ENCODE measurements at regions not wholly inside any gene's neighbourhood (a gene's known extent, or its start where the extent isn't known, plus 50 kb on each side); places are given as distances from the start of the nearest gene placed in this dataset.

GRCh38 chr7:46738796-46739195 lies 817.7 kb upstream of the IGFBP3 start:
- no peak for TF ChIP-seq CTCF (IDR thresholded peaks at IDR 0.05)
- DNase-seq (ENCODE audit: low spot score in 2 of 2) = no peak
- no peak overlapping the region for H3K27ac ChIP-seq

GRCh38 chr7:46738165-46738564 lies 817.1 kb upstream of the IGFBP3 start:
- no peak for TF ChIP-seq CTCF (IDR thresholded peaks at IDR 0.05)
- H3K4me1 ChIP-seq = peaks cover 0 to 11% of the 10 kb centered on the region in 2 donors
- H3K4me3 ChIP-seq = no peak overlapping the region
- no peak overlapping the region for H3K27ac ChIP-seq
- H3K9me3 ChIP-seq = no peaks in the 10 kb centered on the region
- DNase-seq (ENCODE audit: low spot score in 2 of 2) = no peak
- H3K27me3 ChIP-seq = no peaks in the 10 kb centered on the region
- intact Hi-C loops (cut with DNase I) = no loop called here
- no peaks in the 10 kb centered on the region for H3K36me3 ChIP-seq

More at GRCh38 chr7:46738796-46739195, 817.7 kb upstream of the IGFBP3 start:
- H3K9me3 ChIP-seq = no peaks in the 10 kb centered on the region
- intact Hi-C loops (cut with DNase I) = no loop called here
- H3K36me3 ChIP-seq = no peaks in the 10 kb centered on the region
- H3K4me1 ChIP-seq = peaks cover 0 to 11% of the 10 kb centered on the region in 2 donors
- no peaks in the 10 kb centered on the region for H3K27me3 ChIP-seq
- no peak overlapping the region for H3K4me3 ChIP-seq

DNA sequence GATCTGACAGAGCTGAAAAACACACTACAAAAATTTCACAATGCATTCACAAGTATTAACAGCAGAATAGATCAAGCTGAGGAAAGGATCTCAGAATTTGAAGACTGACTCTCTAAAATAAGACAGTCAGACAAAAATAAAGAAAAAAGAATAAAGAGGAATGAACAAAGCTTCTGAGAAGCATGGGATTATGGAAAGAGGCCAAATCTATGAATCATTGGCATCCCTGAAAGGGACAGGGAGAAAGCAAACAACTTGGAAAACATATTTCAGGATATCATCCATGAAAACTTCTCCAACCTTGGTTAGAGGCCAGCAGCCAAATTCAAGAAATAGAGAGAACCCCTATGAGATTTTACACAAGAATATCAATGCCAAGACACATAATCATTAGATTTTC lies 804.8 kb upstream of the IGFBP3 start:
- Histone ChIP-seq H3K36me3 (no peaks in the 10 kb centered on the region), H3K27me3 (no peaks in the 10 kb centered on the region), H3K9me3 (peaks cover 0 to 7% of the 10 kb centered on the region in 2 donors), H3K4me1 (no peaks in the 10 kb centered on the region), H3K27ac (no peak overlapping the region), H3K4me3 (no peak overlapping the region)
- no peak for DNase-seq (ENCODE audit: low spot score in 2 of 2)
- TF ChIP-seq CTCF (IDR thresholded peaks at IDR 0.05) = no peak
- intact Hi-C loops (cut with DNase I) = no loop called here

DNA sequence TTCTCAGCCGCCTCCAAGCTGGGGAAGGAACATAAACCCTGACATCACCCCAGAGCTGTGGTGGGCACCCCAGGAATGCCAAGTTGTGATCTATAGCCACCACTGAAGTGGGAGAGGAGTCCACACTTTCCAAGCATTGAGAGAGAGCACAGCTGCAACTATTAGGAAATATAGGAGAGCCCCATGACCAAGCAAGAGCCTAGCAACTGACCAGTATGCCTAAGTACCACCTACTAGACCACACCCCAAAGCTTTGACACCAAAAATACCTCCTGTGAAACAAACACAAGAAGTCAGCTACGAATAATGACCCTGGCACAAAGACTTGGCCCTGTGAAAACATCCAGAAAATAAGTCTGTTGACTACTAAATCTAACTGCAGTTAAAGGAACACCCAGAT lies 804.1 kb upstream of the IGFBP3 start:
- no peak overlapping the region for H3K27ac ChIP-seq
- intact Hi-C loops (cut with DNase I) = no loop called here
- no peak overlapping the region for H3K4me3 ChIP-seq
- H3K36me3 ChIP-seq = no peaks in the 10 kb centered on the region
- H3K9me3 ChIP-seq = peaks cover 0 to 7% of the 10 kb centered on the region in 2 donors
- no peaks in the 10 kb centered on the region for H3K4me1 ChIP-seq
- H3K27me3 ChIP-seq = no peaks in the 10 kb centered on the region
- no peak for TF ChIP-seq CTCF (IDR thresholded peaks at IDR 0.05)
- DNase-seq (ENCODE audit: low spot score in 2 of 2) = no peak

GRCh38 chr7:46723742-46724141 lies 802.7 kb upstream of the IGFBP3 start:
- Histone ChIP-seq H3K9me3 (peaks cover 0 to 7% of the 10 kb centered on the region in 2 donors), H3K27me3 (no peaks in the 10 kb centered on the region), H3K4me3 (no peak overlapping the region), H3K27ac (no peak overlapping the region), H3K36me3 (no peaks in the 10 kb centered on the region), H3K4me1 (no peaks in the 10 kb centered on the region)
- intact Hi-C loops (cut with DNase I) = no loop called here
- DNase-seq (ENCODE audit: low spot score in 2 of 2) = no peak
- no peak for TF ChIP-seq CTCF (IDR thresholded peaks at IDR 0.05)

- DNase-seq (ENCODE audit: low spot score in 2 of 2) = no peak
- intact Hi-C loops (cut with DNase I) = no loop called here
- Histone ChIP-seq H3K36me3 (no peaks in the 10 kb centered on the region), H3K27me3 (no peaks in the 10 kb centered on the region), H3K27ac (no peak overlapping the region), H3K4me1 (no peaks in the 10 kb centered on the region), H3K4me3 (no peak overlapping the region), H3K9me3 (peaks cover 0 to 7% of the 10 kb centered on the region in 2 donors)
- no peak for TF ChIP-seq CTCF (IDR thresholded peaks at IDR 0.05)
Measured at GRCh38 chr7:46723003-46723402, 801.9 kb upstream of the IGFBP3 start.

Data from ascending aorta (tissue), 2 donors.